Stimulated activated CD8-positive, alpha-beta memory T cell treated with anti-CD3 and anti-CD28 coated beads, Interleukin-7, amount 100 ng/mL, for 1 hour (primary cell): ENCODE measurements at regions not wholly inside any gene's neighbourhood (a gene's known extent, or its start where the extent isn't known, plus 50 kb on each side); places are given as distances from the start of the nearest gene placed in this dataset.
"Not testable (repeated sequence)": the region's sequence is repeated elsewhere in the genome, so short reads cannot be mapped to it uniquely, and the experiment has no call there.

ENCODE experiments used
- DNase-seq, 2 donors: peaks; one replicate each; pipeline ENCODE4 v3.0.0-alpha.2; 2020; ENCODE audit warnings: low read depth in 2 of 2

GRCh38 chr2:196278491-196278911 lies 107.1 kb upstream of the STK17B start:
- DNase-seq: no peak

GRCh38 chr2:196279541-196279940 lies 108.2 kb upstream of the STK17B start:
- DNase-seq: no peak

- DNase-seq: no peak
Measured at GRCh38 chr2:196284144-196284844, 112.9 kb upstream of the STK17B start.

GRCh38 chr2:196284866-196285557 lies 113.6 kb upstream of the STK17B start:
- no peak for DNase-seq

- no peak for DNase-seq
Measured at GRCh38 chr2:196286821-196287220, 115.4 kb upstream of the STK17B start.

GRCh38 chr2:196287523-196287922 lies 116.1 kb upstream of the STK17B start:
- DNase-seq: no peak

GRCh38 chr2:196288006-196288538 lies 116.7 kb upstream of the STK17B start:
- no peak for DNase-seq

- DNase-seq: no peak
Measured at GRCh38 chr2:196289000-196289399, 117.6 kb upstream of the STK17B start.

- no peak for DNase-seq
Measured at GRCh38 chr2:196290136-196290535, 118.8 kb upstream of the STK17B start.

GRCh38 chr2:196290569-196290968 lies 119.2 kb upstream of the STK17B start:
- no peak for DNase-seq

GRCh38 chr2:196291426-196291825 lies 120.0 kb upstream of the STK17B start:
- DNase-seq: no peak

- no peak for DNase-seq
Measured at GRCh38 chr2:196291873-196292800, 120.8 kb upstream of the STK17B start.

- no peak for DNase-seq
Measured at GRCh38 chr2:196293751-196294515, 122.6 kb upstream of the STK17B start.

GRCh38 chr2:196294516-196294909 lies 123.1 kb upstream of the STK17B start:
- DNase-seq: no peak

- DNase-seq: no peak
Measured at GRCh38 chr2:196295005-196295404, 123.6 kb upstream of the STK17B start.

- DNase-seq: not testable (repeated sequence)
Measured at GRCh38 chr2:196298106-196298723, 126.8 kb upstream of the STK17B start.

- DNase-seq: no peak
Measured at GRCh38 chr2:196307775-196308305, 136.5 kb upstream of the STK17B start.

GRCh38 chr2:196309691-196310090 lies 138.3 kb upstream of the STK17B start:
- no peak for DNase-seq

GRCh38 chr2:196314157-196314556 lies 142.8 kb upstream of the STK17B start:
- DNase-seq: no peak

- DNase-seq: no peak
Measured at GRCh38 chr2:196314780-196315179, 143.4 kb upstream of the STK17B start.
